Mucosa of rectum (tissue), 2 donors: ENCODE measurements at regions not wholly inside any gene's neighbourhood (a gene's known extent, or its start where the extent isn't known, plus 50 kb on each side); places are given as distances from the start of the nearest gene placed in this dataset.
"Not testable (repeated sequence)": the region's sequence is repeated elsewhere in the genome, so short reads cannot be mapped to it uniquely, and the experiment has no call there.

Experiments
- H3K27ac ChIP-seq, 2 donors: one replicate each; pipeline ENCODE4 v1.7.0; 2013; ENCODE audit warnings: inconsistent platforms in 2 of 2, low read depth in 2 of 2, low read length in 2 of 2
- H3K27me3 ChIP-seq, 2 donors: one replicate each; pipeline ENCODE4 v1.7.0; 2013; ENCODE audit warnings: low read length in 2 of 2; ENCODE audit not compliant: control insufficient read depth in 2 of 2, insufficient read depth in 2 of 2
- H3K36me3 ChIP-seq, 2 donors: one replicate each; pipeline ENCODE4 v1.7.0; 2013; ENCODE audit warnings: low read length in 2 of 2; ENCODE audit not compliant: control insufficient read depth in 2 of 2, insufficient read depth in 2 of 2
- H3K4me1 ChIP-seq, 2 donors: one replicate each; pipeline ENCODE4 v1.7.0; 2013; ENCODE audit warnings: low read length in 2 of 2, mild to moderate bottlenecking in 1 of 2; ENCODE audit not compliant: control insufficient read depth in 2 of 2, insufficient read depth in 2 of 2
- H3K4me3 ChIP-seq, 2 donors: one replicate each; pipeline ENCODE4 v1.7.0; 2013; ENCODE audit warnings: low read length in 2 of 2
- H3K9ac ChIP-seq, 2 donors: one replicate each; pipeline ENCODE4 v1.7.0; 2013; ENCODE audit warnings: low read length in 2 of 2, low read depth in 1 of 2, mild to moderate bottlenecking in 1 of 2
- H3K9me3 ChIP-seq, 2 donors: one replicate each; pipeline ENCODE4 v1.7.0; 2013; ENCODE audit warnings: low read length in 2 of 2; ENCODE audit not compliant: control insufficient read depth in 2 of 2
- donor health status: healthy.
- donor health status: Normal muscosa, but diverticular disease.

GRCh38 chr2:82964341-82964740 lies 1494.7 kb downstream of the SUCLG1 start:
- Histone ChIP-seq H3K9ac (no peak overlapping the region), H3K4me1 (no peaks in the 10 kb centered on the region), H3K36me3 (no peaks in the 10 kb centered on the region), H3K4me3 (no peak overlapping the region), H3K27ac (no peak overlapping the region), H3K9me3 (no peaks in the 10 kb centered on the region), H3K27me3 (no peaks in the 10 kb centered on the region)

GRCh38 chr2:82959727-82960126 lies 1499.4 kb downstream of the SUCLG1 start:
- Histone ChIP-seq H3K4me1 (no peaks in the 10 kb centered on the region), H3K27me3 (no peaks in the 10 kb centered on the region), H3K36me3 (no peaks in the 10 kb centered on the region), H3K4me3 (no peak overlapping the region), H3K9ac (no peak overlapping the region), H3K9me3 (no peaks in the 10 kb centered on the region), H3K27ac (no peak overlapping the region)

- no peaks in the 10 kb centered on the region for H3K4me1 ChIP-seq
Observed at GRCh38 chr2:82954868-82955267, 1504.2 kb downstream of the SUCLG1 start.

GRCh38 chr2:82939211-82939610 lies 1519.9 kb downstream of the SUCLG1 start:
- no peaks in the 10 kb centered on the region for H3K9me3 ChIP-seq

More at GRCh38 chr2:82954868-82955267, 1504.2 kb downstream of the SUCLG1 start:
- no peak overlapping the region for H3K9ac ChIP-seq
- H3K9me3 ChIP-seq: no peaks in the 10 kb centered on the region
- H3K27ac ChIP-seq: no peak overlapping the region
- no peak overlapping the region for H3K4me3 ChIP-seq
- H3K27me3 ChIP-seq: no peaks in the 10 kb centered on the region
- no peaks in the 10 kb centered on the region for H3K36me3 ChIP-seq

GRCh38 chr2:82938321-82938845 lies 1520.7 kb downstream of the SUCLG1 start:
- H3K9ac ChIP-seq, H3K4me1 ChIP-seq, H3K27me3 ChIP-seq, H3K36me3 ChIP-seq, H3K27ac ChIP-seq, H3K9me3 ChIP-seq, H3K4me3 ChIP-seq: not testable (repeated sequence)

More at GRCh38 chr2:82939211-82939610, 1519.9 kb downstream of the SUCLG1 start:
- Histone ChIP-seq H3K4me1 (no peaks in the 10 kb centered on the region), H3K36me3 (no peaks in the 10 kb centered on the region), H3K9ac (no peak overlapping the region), H3K27ac (no peak overlapping the region), H3K4me3 (no peak overlapping the region), H3K27me3 (no peaks in the 10 kb centered on the region)

- Histone ChIP-seq H3K27ac (no peak overlapping the region), H3K4me1 (no peaks in the 10 kb centered on the region), H3K9ac (no peak overlapping the region), H3K9me3 (no peaks in the 10 kb centered on the region), H3K4me3 (no peak overlapping the region), H3K27me3 (no peaks in the 10 kb centered on the region), H3K36me3 (no peaks in the 10 kb centered on the region)
Observed at GRCh38 chr2:82913566-82913965, 1545.5 kb downstream of the SUCLG1 start.

GRCh38 chr2:82896117-82896516 lies 1563.0 kb downstream of the SUCLG1 start:
- Histone ChIP-seq H3K4me3 (no peak overlapping the region), H3K36me3 (no peaks in the 10 kb centered on the region), H3K27me3 (no peaks in the 10 kb centered on the region), H3K4me1 (no peaks in the 10 kb centered on the region), H3K9ac (no peak overlapping the region), H3K9me3 (no peaks in the 10 kb centered on the region), H3K27ac (no peak overlapping the region)

- no peaks in the 10 kb centered on the region for H3K36me3 ChIP-seq
- H3K9me3 ChIP-seq: no peaks in the 10 kb centered on the region
- H3K4me1 ChIP-seq: no peaks in the 10 kb centered on the region
- no peak overlapping the region for H3K27ac ChIP-seq
- H3K4me3 ChIP-seq: no peak overlapping the region
- H3K9ac ChIP-seq: no peak overlapping the region
- no peaks in the 10 kb centered on the region for H3K27me3 ChIP-seq
Observed at GRCh38 chr2:82893190-82893589, 1565.9 kb downstream of the SUCLG1 start.

- H3K9ac ChIP-seq: no peak overlapping the region
- H3K27me3 ChIP-seq: no peaks in the 10 kb centered on the region
- no peak overlapping the region for H3K27ac ChIP-seq
- no peaks in the 10 kb centered on the region for H3K36me3 ChIP-seq
- H3K9me3 ChIP-seq: no peaks in the 10 kb centered on the region
- H3K4me1 ChIP-seq: no peaks in the 10 kb centered on the region
- H3K4me3 ChIP-seq: no peak overlapping the region
Observed at GRCh38 chr2:82879803-82880202, 1579.3 kb downstream of the SUCLG1 start.

GRCh38 chr2:82875858-82876257 lies 1583.2 kb downstream of the SUCLG1 start:
- H3K27me3 ChIP-seq: no peaks in the 10 kb centered on the region
- no peaks in the 10 kb centered on the region for H3K36me3 ChIP-seq
- H3K9ac ChIP-seq: no peak overlapping the region
- H3K4me3 ChIP-seq: no peak overlapping the region
- no peak overlapping the region for H3K27ac ChIP-seq
- no peaks in the 10 kb centered on the region for H3K4me1 ChIP-seq
- no peaks in the 10 kb centered on the region for H3K9me3 ChIP-seq

- Histone ChIP-seq H3K27me3 (no peaks in the 10 kb centered on the region), H3K27ac (no peak overlapping the region), H3K4me1 (no peaks in the 10 kb centered on the region), H3K4me3 (no peak overlapping the region), H3K9me3 (no peaks in the 10 kb centered on the region), H3K36me3 (no peaks in the 10 kb centered on the region), H3K9ac (no peak overlapping the region)
Observed at GRCh38 chr2:82857967-82858366, 1601.1 kb downstream of the SUCLG1 start.
